CD4-positive, alpha-beta T cell (primary cell): ENCODE measurements at regions not wholly inside any gene's neighbourhood (a gene's known extent, or its start where the extent isn't known, plus 50 kb on each side); places are given as distances from the start of the nearest gene placed in this dataset.
"Not testable (repeated sequence)": the region's sequence is repeated elsewhere in the genome, so short reads cannot be mapped to it uniquely, and the experiment has no call there.

Experiments used
- ATAC-seq: fragments of 200-7000 bp; cut with Tn5 transposase; one replicate; pipeline ENCODE4 v1.10.0; 2022; ENCODE audit warnings: mild to moderate bottlenecking; ENCODE audit not compliant: poor library complexity
- CTCF ChIA-PET: fragments of 350-600 bp; sonication (Branson Sonifier 250); formaldehyde crosslinking; loops from one replicate; lab custom pipeline; 2021; ENCODE audit warnings: antibody characterized with exemption, inconsistent platforms; lab: Charles Lee
- POLR2A ChIA-PET: fragments of 350-600 bp; sonication (Branson Sonifier 250); formaldehyde crosslinking; loops from one replicate; lab custom pipeline; 2021; ENCODE audit warnings: antibody characterized with exemption, inconsistent platforms; lab: Charles Lee
- DNase-seq, 14 experiments: peaks; one replicate each; pipeline ENCODE4 v3.0.0-alpha.2; 2013 to 2020; ENCODE audit warnings: mixed read lengths in 2 of 14
- H3K27ac ChIP-seq, 2 donors: one replicate each; pipeline versions ENCODE4 v1.5.1 to v1.7.0; 2013; ENCODE audit warnings: low read length in 2 of 2, low read depth in 1 of 2, mild to moderate bottlenecking in 1 of 2
- H3K27me3 ChIP-seq, 2 experiments: 1 replicate in 1 of 2; 2 replicates in 1 of 2; pipeline versions ENCODE4 v1.6.1 to v1.7.0; 2013; ENCODE audit warnings: low read length in 2 of 2, control low read depth in 1 of 2, mild to moderate bottlenecking in 1 of 2, moderate library complexity in 1 of 2; ENCODE audit not compliant: insufficient read depth in 2 of 2, control insufficient read depth in 1 of 2
- H3K36me3 ChIP-seq: one replicate; pipeline ENCODE4 v1.6.1; 2013; ENCODE audit warnings: low read length, control low read depth; ENCODE audit not compliant: insufficient read depth
- H3K4me1 ChIP-seq: one replicate; pipeline ENCODE4 v1.6.1; 2013; ENCODE audit warnings: low read length, control low read depth; ENCODE audit not compliant: insufficient read depth
- H3K4me3 ChIP-seq: one replicate; pipeline ENCODE4 v1.5.1; 2013; ENCODE audit warnings: mild to moderate bottlenecking, low read length, moderate library complexity
- H3K9me3 ChIP-seq, 2 experiments: 1 replicate in 1 of 2; 2 replicates in 1 of 2; pipeline versions ENCODE4 v1.6.1 to v1.7.0; 2013; ENCODE audit warnings: low read length in 2 of 2, mild to moderate bottlenecking in 2 of 2, control low read depth in 1 of 2, moderate library complexity in 1 of 2; ENCODE audit not compliant: control insufficient read depth in 1 of 2, insufficient read depth in 1 of 2
- H3K27ac Mint-ChIP-seq: one replicate; pipeline ENCODE4 v1.8.0; 2020; ENCODE audit warnings: mixed read lengths
- H3K27me3 Mint-ChIP-seq: one replicate; pipeline ENCODE4 v1.8.0; 2021; ENCODE audit warnings: mixed read lengths
- H3K36me3 Mint-ChIP-seq: one replicate; pipeline ENCODE4 v1.8.0; 2021; ENCODE audit warnings: low read depth, mixed read lengths
- H3K4me1 Mint-ChIP-seq: one replicate; pipeline ENCODE4 v1.8.0; 2021; ENCODE audit warnings: low read depth, mixed read lengths
- H3K4me3 Mint-ChIP-seq: one replicate; pipeline ENCODE4 v1.8.0; 2020; ENCODE audit warnings: mild to moderate bottlenecking, mixed read lengths
- H3K9me3 Mint-ChIP-seq: one replicate; pipeline ENCODE4 v1.8.0; 2020; ENCODE audit warnings: mixed read lengths
- CTCF ChIP-seq: fragments of 200-600 bp; IDR thresholded peaks from one replicate; pipeline ENCODE4 v1.8.0; 2022; ENCODE audit warnings: antibody characterized with exemption, mild to moderate bottlenecking
- intact Hi-C, 2 experiments: fragments of 100-400 bp; cut with DNase I in 1 of 2; cut with micrococcal nuclease in 1 of 2; formaldehyde crosslinking; loops; one replicate each; pipeline versions ENCODE4 v1.15.1 to v1.9.0; 2023 to 2025; cut with DNase I, micrococcal nuclease

GRCh38 chr10:33871061-33871956 lies 536.8 kb upstream of the NRP1 start:
- no peak for ATAC-seq
- no peak overlapping the region for H3K27ac Mint-ChIP-seq
- CTCF ChIA-PET, result no interaction called here

GRCh38 chr10:33869481-33869880 lies 535.0 kb upstream of the NRP1 start:
- no peaks in the 10 kb centered on the region for H3K9me3 Mint-ChIP-seq

More at GRCh38 chr10:33871061-33871956, 536.8 kb upstream of the NRP1 start:
- Histone ChIP-seq H3K36me3 (no peaks in the 10 kb centered on the region), H3K9me3 (no peaks in the 10 kb centered on the region), H3K27me3 (no peaks in the 10 kb centered on the region), H3K4me1 (no peaks in the 10 kb centered on the region), H3K27ac (no peak overlapping the region), H3K4me3 (no peak overlapping the region)
- Mint-ChIP-seq H3K27me3 (peaks cover 13% of the 10 kb centered on the region), H3K4me3 (no peak overlapping the region), H3K36me3 (no peaks in the 10 kb centered on the region), H3K4me1 (no peaks in the 10 kb centered on the region), H3K9me3 (no peaks in the 10 kb centered on the region)
- intact Hi-C loops, result no loop called here
- TF ChIP-seq CTCF, result no peak
- no peak for DNase-seq
- POLR2A ChIA-PET, result no interaction called here

GRCh38 chr10:33869028-33869427 lies 534.6 kb upstream of the NRP1 start:
- no peak for ATAC-seq
- CTCF ChIA-PET, result no interaction called here
- POLR2A ChIA-PET, result no interaction called here
- no peaks in the 10 kb centered on the region for H3K4me1 ChIP-seq
- Mint-ChIP-seq H3K4me3 (no peak overlapping the region), H3K27me3 (peaks cover 21% of the 10 kb centered on the region), H3K9me3 (no peaks in the 10 kb centered on the region), H3K36me3 (no peaks in the 10 kb centered on the region), H3K27ac (no peak overlapping the region), H3K4me1 (no peaks in the 10 kb centered on the region)
- intact Hi-C loops, result no loop called here
- DNase-seq, result no peak
- TF ChIP-seq CTCF, result no peak
- no peaks in the 10 kb centered on the region for H3K36me3 ChIP-seq
- no peak overlapping the region for H3K27ac ChIP-seq
- H3K4me3 ChIP-seq, result no peak overlapping the region
- no peaks in the 10 kb centered on the region for H3K9me3 ChIP-seq
- H3K27me3 ChIP-seq, result no peaks in the 10 kb centered on the region

More at GRCh38 chr10:33869481-33869880, 535.0 kb upstream of the NRP1 start:
- H3K27me3 Mint-ChIP-seq, result peaks cover 21% of the 10 kb centered on the region
- Histone ChIP-seq H3K36me3 (no peaks in the 10 kb centered on the region), H3K4me1 (no peaks in the 10 kb centered on the region), H3K4me3 (no peak overlapping the region), H3K27ac (no peak overlapping the region), H3K9me3 (no peaks in the 10 kb centered on the region), H3K27me3 (no peaks in the 10 kb centered on the region)
- ATAC-seq (no peak), DNase-seq (no peak)
- intact Hi-C loops, result no loop called here
- ChIA-PET POLR2A (no interaction called here), CTCF (no interaction called here)
- no peak for TF ChIP-seq CTCF
- no peaks in the 10 kb centered on the region for H3K4me1 Mint-ChIP-seq
- H3K36me3 Mint-ChIP-seq, result no peaks in the 10 kb centered on the region
- no peak overlapping the region for H3K4me3 Mint-ChIP-seq
- no peak overlapping the region for H3K27ac Mint-ChIP-seq

GRCh38 chr10:33867199-33867789 lies 532.8 kb upstream of the NRP1 start:
- CTCF ChIA-PET, DNase-seq, H3K4me3 Mint-ChIP-seq, H3K9me3 Mint-ChIP-seq, H3K36me3 Mint-ChIP-seq, H3K9me3 ChIP-seq, H3K4me3 ChIP-seq, H3K27ac ChIP-seq, H3K4me1 ChIP-seq, H3K27me3 ChIP-seq, intact Hi-C loops, H3K4me1 Mint-ChIP-seq, H3K36me3 ChIP-seq, H3K27ac Mint-ChIP-seq, ATAC-seq, POLR2A ChIA-PET: not testable (repeated sequence)
- peaks cover 26% of the 10 kb centered on the region for H3K27me3 Mint-ChIP-seq
